IMR-90 (cell line): ENCODE measurements at regions not wholly inside any gene's neighbourhood (a gene's known extent, or its start where the extent isn't known, plus 50 kb on each side); places are given as distances from the start of the nearest gene placed in this dataset.

Experiments used
- CTCF ChIP-seq: conservative IDR thresholded peaks from 2 replicates; pipeline ENCODE4 v1.5.1; 2012; ENCODE audit warnings: mild to moderate bottlenecking, low read depth, low read length, improper control_type of control experiment
- POLR2A ChIP-seq: IDR thresholded peaks from 2 replicates; pipeline ENCODE4 v1.6.1; 2012; ENCODE audit warnings: mild to moderate bottlenecking, low read depth, low read length
- RAD21 ChIP-seq: IDR thresholded peaks from 2 replicates; pipeline ENCODE4 v1.6.1; 2012; ENCODE audit warnings: low read length, improper control_type of control experiment
- RCOR1 ChIP-seq: IDR thresholded peaks from 2 replicates; pipeline ENCODE4 v1.6.1; 2012; ENCODE audit warnings: mild to moderate bottlenecking, low read length, improper control_type of control experiment; ENCODE audit not compliant: insufficient replicate concordance

GRCh38 chr9:106467865-106468164, 395.2 kb upstream of the ZNF462 start:
- no peak for TF ChIP-seq CTCF
- TF ChIP-seq RAD21, result no peak
- TF ChIP-seq RCOR1, result no peak
- TF ChIP-seq POLR2A, result no peak
